ENCODE measurements at regions not wholly inside any gene's neighbourhood (a gene's known extent, or its start where the extent isn't known, plus 50 kb on each side); places are given as distances from the start of the nearest gene placed in this dataset.
"Not testable (repeated sequence)": the region's sequence is repeated elsewhere in the genome, so short reads cannot be mapped to it uniquely, and the experiment has no call there.

DNA sequence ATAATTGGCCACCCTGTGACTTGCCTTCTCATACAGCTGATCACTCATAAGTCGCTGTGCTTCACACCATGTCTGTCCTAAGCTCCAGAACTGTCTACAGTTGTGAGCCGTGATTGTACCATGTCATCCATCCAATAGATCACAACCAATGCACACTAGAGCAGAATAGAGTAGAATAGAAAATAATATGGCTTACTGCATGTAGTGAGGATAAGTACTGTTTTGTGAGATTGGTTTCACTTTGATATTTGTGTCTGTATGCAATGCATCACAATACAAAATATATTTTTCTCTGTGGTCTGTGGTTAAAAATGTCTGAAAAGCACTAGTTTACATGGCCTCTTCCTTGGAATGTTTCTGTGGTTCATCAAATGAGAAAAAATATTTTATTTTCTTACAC lies 237.6 kb upstream of the PRKD1 start:
- no peak for DNase-seq

DNA sequence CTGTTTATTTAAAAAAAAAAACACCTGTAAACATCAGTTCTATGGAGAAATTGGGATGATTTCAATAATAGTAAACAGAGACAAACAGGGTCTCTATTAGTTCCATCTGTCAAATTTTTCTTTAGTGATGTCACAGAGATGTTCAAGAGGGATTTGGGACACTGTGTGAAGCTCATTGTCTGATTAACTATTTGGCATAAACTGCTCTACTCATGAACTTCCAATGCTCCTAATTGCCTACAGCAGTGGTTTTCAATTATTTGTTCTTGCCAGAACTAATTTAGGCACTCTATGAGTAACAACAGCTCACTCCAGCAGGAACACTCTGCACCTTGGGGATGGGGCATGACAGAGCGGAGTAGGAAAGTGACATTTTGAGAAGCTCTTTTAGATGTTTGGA lies 250.1 kb upstream of the PRKD1 start:
- no peak for DNase-seq

DNA sequence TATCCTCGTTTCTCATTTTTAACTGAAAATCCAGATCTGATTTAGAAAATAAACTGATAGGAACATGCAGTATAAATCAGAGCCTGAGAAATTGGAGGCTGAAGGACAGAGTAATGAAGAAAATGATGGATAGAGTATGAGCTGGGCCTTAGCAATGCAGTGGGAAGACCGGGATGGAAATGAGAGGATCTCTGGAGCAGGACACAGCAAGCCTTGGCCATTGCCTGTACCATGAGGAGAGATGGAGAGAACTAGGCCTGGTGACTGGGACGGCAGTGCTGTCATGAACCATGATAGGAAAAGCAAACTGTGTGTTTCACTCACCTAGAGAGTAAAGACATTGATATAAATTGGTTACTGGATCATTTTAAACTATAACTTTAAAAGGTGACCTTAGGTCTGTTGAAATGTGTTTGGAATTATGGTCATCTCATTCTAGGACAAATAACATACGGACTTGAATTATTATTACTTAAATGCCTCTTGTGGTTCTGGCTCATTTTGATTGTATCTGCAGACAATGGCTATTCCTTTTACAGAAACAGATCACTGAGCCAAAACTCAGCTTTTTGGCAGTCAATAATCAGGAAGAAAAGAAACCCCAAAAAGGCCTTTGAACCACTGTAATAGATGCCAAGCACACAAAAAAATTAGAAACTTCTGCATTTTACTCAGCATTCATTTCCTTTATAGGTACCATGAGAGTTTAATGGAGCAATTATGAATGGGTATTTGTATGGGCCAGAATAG lies 251.9 kb upstream of the PRKD1 start:
- no peak for DNase-seq

DNA sequence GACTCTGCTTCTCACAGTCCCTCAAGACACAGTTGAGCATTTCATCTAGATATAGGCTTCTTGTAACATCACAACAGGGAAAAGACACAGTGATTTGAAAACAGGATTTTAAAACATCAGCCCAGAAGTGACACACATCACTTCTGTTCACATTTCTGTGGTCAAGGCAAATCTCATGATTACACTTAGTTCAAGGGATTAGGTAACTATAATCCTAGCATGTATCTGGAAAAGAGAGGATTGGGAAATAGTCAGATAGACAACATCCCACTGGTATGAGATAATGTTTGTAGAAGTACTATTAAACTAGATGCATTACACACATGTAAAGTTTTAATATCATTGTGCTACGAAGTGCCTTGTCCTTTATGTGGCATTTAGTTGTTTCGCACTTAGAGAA lies 252.6 kb upstream of the PRKD1 start:
- no peak for DNase-seq

DNA sequence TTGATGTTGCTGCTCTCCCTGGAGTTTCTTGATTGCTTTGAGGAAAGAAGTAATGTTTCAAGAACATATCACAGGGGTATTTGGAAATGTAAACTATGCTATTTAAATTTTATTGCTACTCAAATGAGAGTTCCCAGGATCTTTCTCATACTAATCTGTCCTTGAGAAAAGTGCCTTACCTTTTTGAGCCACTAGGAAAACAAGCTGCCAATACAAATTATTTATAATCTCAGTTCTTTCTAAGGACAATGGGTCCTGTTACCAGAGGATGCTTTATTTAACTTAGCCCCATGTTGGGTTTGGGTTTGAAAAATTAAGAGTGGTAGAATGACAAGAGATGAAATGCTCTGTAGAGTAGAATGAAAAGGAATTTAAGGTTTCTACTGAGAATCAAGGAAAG lies 258.2 kb upstream of the PRKD1 start:
- no peak for DNase-seq

DNA sequence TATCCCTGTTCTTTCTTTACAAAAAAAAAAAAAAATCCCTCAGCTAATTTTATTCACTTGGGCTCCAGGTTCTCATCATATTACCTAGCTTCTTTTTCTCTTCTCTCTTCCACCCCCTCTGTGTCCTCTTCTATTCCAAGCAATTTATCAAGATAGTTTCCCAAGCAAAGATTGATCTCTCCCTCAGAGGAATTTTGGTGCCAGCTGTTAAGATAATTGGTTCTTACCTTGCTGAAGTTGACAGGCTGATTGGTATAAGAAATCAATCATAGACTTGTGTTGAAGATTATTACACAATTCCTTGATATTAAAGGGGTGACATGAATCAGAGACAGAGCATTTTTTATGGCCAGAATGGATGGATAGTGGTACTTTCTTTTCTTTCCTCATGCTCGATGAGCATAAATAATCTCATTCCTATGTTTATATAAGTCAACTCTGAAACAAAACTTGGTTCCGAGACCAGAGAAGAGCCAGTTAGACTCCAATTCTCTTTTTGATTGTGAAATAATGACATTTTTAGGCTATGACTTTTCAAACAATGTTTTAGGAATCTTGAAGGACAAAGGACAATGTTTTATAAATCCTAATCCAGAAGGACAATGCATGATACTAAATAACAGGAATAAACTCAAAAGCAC lies 264.1 kb upstream of the PRKD1 start:
- no peak for DNase-seq

DNA sequence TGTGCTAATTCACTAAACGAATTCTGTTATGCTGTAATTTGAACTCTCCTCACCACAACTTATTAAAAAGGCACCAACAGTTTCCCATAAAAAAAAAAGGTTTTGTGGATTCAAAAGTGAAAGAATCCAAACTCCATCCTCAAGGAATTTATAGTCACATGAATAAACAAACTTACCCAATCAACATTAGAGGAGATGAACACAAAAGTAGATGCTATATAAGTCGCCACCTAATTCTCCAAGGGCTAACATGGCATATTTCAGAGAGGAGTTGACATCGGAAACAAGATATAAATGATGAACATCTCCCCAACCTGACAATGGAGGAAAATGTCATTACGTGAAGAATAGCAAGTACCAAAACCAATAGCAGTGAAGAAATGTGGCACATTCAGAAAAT lies 265.5 kb upstream of the PRKD1 start:
- no peak for DNase-seq

DNA sequence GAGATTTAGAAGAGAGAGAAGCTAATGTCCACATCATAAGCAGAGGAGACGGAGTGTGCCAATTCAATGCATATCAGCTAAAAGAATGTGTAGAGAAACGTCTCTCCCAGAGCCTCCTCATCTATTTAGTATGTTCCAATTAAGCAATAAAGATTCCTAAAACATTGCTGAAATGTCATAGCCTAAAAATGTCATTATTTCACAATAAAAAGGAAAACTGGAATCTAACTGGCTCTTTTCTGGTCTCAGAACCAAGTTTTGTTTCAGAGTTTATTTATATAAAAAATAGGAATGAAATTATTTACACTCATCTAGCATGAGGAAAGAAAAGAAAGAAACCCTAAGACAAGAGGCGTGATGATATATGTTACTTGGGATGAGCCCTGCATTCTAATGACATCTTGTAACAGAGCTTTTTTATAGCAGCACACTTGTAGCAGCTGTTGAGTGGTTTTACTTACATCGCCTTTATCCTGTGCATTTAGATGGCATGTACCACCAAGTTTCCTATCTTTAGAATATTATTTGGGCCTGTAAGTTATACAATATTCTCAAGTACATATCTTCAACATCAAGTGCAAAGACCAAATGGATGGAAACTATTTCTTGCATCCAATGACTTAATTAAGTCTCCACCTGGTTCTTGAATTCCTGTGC lies 266.3 kb upstream of the PRKD1 start:
- DNase-seq: no peak

DNA sequence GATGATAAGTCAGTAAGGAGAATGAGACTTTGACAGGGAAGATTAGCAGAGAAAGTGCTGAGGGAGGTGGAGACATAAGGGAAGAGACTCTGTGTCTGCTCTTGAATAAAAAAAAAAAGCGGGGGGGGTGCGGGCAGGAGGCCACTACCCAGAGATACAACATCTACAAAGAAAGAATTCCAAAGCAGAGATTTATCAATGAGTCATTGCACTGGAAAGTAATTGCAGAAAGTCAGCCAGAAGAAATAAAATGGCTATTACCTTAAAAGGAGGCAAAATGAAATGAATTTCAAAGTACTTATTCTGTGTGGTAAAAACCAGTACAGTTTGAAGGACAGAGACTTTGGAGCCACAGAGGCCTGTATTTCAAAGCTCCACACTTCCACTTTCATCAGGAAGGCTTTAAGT lies 267.1 kb upstream of the PRKD1 start:
- no peak for DNase-seq

DNA sequence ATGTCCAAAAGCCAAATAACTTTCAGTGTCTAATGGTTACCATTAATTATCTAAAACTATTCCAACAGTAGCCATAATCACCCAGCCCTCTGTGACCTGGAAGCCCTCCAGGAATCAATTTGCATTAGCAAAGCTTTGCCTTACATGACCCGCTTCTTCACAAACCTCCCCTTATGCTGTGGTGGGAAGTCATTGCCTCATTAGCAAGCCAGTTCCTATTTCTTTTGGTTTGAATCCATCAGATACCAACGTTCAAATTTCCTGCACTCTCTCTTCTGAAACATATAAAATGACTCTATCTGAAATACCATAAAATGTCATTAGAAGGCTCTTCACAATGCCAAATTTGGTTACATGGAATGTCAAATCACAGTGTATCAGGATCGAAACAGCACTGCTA lies 268.3 kb upstream of the PRKD1 start:
- DNase-seq: no peak

DNA sequence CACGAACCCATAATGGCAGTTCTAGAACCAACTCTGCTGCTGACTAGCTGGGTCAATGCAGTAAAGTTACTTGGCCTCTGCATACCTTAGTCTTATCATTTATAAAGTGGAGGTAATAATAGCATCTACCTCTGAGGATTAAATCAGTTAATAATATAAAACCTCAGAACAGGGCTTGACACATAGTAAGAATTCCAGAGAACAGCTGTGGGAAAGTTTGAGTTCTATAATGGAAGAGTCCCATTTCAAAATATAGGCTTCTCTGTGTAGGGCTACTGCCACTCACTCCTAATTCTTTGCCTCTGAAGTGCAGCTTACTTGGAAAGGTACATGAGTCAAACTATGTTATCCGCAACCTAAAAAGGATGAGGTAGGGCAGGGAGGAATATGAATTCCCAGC lies 269.2 kb upstream of the PRKD1 start:
- no peak for DNase-seq

DNA sequence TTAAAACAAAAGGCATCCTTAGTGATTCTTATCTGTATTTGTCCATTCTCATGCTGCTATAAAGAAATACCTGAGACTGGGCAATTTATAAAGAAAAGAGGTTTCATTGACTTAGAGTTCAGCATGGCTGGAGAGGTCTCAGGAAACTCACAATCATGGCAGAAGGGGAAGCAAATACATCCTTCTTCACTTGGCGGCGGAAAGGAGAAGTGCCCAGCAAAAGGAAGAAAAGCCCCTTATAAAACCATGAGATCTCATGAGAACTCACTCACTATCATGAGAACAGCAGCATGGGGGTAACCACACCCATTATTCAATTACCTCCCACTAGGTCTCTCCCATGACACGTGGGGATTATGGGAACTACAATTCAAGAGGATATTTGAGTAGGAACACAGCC lies 271.1 kb upstream of the PRKD1 start:
- not testable (repeated sequence) for DNase-seq

DNA sequence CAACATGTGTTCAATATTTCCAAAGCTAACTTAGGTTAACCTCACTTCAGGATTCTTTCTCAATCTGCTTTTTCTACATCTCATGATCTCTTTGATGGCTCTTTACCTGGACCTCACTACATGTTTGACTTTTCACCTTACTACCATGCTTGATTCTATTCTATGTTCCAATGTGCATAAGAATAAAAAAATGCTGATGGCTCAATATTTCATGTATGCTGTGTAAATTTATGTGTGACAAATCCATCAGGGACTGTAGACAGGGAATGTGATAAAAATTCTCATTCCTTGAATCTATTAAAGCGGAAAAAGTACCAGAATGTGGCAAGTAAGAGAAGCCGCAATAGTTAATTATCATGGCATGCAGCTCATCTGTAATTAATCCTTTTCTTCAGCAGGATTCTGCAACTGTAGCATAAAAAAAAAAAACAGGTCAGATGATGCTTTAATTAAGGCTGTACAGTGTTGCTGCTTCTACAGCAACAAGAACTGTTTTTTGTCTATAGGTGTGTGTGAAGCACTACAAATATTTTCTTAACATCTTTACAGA lies 276.9 kb upstream of the PRKD1 start:
- no peak for DNase-seq

DNA sequence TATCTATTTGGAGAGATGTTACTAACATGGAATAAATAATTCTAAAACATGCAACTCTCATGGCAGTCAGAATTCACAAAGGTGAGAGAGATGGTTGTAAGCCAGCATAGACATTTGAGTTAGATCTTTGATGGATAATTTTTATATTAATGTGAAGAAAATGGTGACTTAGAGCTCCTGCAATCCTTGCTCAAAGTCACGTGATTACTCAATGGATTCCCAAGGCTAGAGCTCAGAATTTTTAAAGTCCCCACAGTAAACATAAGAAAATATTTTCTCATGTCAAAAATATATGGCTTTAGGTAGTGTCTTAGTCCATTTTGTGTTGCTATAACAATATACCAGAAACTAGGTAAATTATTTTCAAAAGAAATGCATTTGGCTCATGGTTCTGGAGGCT lies 281.5 kb upstream of the PRKD1 start:
- no peak for DNase-seq

DNA sequence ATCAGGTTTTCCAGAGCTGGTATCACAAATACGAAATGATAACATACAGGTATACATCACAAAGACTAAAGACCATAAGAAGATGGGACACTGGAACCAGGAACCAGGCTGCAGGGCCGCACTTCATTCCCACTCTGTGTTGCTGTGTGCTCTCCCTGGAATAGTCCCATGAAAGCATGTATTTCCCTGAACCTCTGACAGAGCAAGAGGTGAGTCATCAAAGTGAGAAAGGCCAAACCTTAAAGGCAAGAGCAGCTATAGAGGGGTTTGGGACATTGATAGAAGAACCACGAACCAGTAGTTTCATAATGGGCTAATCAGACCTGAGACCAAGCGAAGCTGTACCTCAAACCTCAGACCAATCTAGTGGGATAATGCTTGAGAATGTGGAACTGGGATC lies 283.0 kb upstream of the PRKD1 start:
- no peak for DNase-seq

DNA sequence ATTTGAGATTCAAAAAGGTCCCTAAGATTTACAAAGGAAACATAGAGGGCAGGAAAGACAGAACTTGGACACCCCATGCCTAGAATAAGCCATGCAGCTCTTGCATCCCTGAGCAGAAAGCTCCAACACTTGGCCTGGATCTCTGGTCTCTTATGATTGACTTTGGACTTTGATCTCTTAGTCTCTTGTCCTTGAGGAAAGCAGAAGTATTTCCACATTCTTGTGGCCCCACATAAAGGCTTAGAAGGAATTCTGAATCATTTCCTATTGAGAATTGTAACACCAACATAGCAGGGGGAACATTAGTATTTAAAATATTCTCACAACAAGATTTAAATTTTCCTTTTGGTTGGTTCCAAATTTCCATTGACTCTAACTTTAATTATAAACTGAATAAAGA lies 283.7 kb upstream of the PRKD1 start:
- DNase-seq: no peak

DNA sequence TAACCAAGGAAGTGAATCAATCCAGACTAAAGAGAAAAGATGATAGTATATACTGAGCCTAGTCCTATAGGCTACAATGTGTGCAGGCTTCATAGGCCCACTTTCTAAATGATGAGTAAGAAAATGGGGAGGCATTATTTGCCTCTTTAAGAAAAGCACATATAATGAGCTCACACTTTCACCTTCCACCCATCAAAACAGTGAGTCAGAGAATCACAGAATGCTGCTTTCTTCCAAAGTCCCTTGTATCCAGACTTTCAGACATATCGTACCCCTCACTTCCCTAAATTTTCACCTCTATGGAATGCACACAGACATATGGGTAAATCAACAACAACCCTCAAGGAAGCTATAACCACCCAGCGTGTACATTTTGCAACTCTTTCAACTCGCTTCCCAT lies 286.4 kb upstream of the PRKD1 start:
- no peak for DNase-seq

DNA sequence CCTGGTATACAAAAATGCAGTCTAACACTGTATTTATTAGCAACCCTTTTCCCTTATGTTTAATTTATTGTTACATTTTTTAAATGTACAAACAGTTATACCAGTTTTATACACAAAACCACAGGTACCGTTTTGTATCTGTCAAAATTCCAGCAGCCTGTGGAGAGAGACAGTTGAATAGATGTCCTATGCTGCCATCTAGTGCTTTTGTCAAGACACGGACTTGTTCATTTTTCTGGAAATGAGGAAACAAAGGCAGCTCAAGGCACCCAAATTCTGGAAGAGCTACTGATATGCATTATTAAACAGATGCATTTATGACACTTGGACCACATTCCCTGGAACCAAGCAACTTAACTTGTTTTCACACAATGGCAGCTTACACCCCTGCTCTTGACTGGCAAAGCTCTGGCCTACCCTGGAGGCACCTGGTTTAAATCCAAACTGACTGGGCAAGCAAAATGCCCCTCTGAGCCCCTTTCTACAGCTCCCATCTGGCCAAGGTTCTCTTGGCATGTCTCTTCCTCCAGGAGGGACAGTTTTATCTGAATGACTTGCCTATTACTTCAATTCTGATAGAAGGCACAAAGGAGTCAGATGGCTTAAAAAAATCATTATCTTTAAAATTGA lies 286.9 kb upstream of the PRKD1 start:
- DNase-seq: no peak

DNA sequence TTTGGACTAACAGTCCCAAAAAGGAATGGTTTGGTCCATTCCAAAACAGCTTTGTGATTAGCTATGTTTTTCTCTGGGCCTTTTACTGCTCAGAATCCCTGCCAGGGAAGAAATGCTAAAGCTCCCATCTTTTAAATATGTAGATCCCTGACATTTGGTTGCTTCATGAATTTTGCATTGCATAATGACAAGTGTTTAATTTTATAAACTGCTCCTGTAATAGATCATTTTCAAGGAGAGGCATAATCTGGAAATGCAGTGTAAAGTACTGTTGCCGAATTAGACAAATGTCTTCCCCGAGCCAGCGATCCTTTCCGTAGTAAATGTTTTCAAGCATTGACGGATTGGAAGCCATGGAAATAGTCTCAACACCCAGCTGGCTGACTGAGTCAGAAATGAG lies 291.3 kb upstream of the PRKD1 start:
- no peak for DNase-seq

DNA sequence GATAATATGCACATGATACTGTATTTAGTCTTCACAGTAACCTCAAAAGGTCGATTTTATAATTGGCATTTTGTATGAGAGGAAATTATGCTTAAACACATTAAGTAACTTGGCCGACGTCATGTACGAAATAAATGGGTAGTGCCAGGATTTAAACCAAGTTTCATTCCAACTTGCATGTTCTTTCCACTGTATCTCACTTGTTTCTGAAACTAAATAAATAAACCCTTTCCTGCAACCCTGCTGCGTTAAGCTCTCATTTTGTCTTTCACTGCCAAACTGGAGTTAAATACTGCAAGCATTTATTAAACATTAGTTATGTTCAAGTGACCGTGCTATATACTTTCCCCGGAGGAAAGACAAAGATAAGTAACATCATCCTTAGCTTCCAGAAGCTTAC lies 293.9 kb upstream of the PRKD1 start:
- no peak for DNase-seq

DNA sequence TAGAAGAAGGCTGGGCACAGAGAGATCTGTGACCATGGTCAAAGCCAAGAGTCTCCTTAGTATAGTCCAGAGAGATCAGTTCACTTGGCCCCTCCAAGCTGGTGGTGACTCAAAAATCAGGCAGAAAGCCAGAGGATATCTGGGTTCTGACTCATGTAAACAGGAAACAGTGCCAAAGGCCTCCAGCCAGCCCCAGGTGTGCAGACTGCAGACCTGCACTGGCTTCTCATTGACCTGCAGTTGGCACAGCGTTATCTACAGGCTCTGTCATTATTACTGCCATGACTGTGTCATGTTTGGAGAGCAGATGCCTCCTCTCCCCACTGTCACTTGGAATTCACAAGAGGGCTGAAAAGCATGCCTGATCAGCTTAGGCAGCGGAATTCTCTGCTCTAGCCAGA lies 295.7 kb upstream of the PRKD1 start:
- DNase-seq: no peak

DNA sequence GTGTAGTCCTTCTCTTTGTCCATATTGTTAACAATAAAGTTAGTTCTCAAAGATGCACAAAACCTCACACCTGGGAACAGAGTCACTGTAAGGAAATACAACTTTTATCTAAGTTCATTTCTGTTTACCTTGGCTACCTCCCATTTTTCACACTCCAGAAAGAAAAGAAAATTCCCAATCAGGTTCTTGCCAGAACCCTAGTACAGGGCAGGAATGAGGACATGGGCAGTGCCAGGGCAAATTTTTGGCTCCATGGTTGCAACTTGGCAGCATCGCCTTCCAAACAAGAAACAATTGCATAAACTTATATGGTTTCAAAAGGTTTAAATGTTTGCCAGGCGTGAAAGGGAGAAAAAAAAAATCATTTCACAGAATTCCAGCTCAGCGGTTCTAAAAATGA lies 296.3 kb upstream of the PRKD1 start:
- DNase-seq: no peak

DNA sequence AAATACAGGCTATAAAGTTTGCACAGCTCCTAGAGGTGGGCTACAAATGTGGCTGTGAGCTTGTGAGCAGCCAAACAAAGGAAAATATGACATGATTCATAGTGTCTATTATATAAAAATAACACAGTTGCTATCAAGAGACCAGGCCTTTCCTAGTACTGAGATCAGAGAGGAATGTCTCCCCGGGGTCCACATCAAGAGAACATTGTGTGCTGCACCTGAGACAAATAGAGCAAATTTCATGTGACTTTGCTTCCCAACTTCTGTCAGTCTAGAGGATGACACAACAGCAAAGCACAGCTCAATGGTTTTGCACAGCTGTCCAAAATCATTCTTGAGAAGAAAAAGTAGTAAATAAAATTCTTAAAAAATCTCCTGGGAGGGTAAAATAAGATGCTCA lies 297.5 kb upstream of the PRKD1 start:
- no peak for DNase-seq

DNA sequence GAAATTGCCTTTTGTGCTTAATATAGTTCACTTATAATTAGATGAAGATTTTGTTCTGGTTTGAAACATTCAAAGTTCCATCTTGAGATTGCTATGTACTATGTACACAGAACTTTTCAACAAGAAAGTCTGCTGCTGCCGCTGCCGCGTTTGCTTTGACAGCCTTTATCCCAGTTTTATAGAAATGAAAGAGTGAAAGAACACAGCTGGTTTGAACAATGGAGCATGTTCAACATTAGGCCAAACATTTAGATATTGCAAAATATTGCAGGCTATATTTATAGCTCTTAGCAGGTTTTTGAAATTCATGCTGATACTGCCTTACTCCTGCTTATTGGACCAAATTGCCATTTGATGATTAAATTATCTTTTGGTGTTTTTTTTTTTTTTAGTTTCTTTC lies 299.8 kb upstream of the PRKD1 start:
- DNase-seq: no peak

Measured in activated effector memory CD4-positive, alpha-beta T cell treated with Interleukin-2 at 50 U/mL for 16 hours (primary cell).